ENCODE measurements at regions not wholly inside any gene's neighbourhood (a gene's known extent, or its start where the extent isn't known, plus 50 kb on each side); places are given as distances from the start of the nearest gene placed in this dataset.

DNA sequence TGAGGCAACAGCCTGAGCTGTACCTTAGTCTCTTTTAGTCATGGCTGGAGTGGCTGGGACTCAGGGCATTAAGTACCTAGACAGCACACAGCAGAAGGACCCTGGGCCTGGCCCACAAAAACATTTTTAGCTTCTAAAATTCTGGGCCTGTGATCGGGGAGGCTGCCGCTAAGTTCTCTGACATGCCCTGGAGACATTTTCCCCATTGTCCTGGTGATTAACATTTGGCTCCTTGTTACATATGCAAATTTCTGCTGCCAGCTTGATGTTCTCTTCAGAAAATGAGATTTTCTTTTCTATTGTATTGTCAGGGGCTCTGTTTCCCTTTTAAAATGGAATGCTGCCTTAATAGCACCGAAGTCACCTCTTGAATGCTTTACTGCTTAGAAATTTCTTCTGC lies 952.4 kb downstream of the TRAM1L1 start:
- H3K4me3 ChIP-seq (ENCODE audit: low read depth, low read length): no peak overlapping the region
- no peaks in the 10 kb centered on the region for H3K4me1 ChIP-seq (ENCODE audit: control insufficient read depth, insufficient read depth, low read length)
- CTCF ChIA-PET: no interaction called here
- no peak overlapping the region for H3K27ac ChIP-seq (ENCODE audit: extremely low read depth, low read depth, low read length)
- TF ChIP-seq, protein P1, sequence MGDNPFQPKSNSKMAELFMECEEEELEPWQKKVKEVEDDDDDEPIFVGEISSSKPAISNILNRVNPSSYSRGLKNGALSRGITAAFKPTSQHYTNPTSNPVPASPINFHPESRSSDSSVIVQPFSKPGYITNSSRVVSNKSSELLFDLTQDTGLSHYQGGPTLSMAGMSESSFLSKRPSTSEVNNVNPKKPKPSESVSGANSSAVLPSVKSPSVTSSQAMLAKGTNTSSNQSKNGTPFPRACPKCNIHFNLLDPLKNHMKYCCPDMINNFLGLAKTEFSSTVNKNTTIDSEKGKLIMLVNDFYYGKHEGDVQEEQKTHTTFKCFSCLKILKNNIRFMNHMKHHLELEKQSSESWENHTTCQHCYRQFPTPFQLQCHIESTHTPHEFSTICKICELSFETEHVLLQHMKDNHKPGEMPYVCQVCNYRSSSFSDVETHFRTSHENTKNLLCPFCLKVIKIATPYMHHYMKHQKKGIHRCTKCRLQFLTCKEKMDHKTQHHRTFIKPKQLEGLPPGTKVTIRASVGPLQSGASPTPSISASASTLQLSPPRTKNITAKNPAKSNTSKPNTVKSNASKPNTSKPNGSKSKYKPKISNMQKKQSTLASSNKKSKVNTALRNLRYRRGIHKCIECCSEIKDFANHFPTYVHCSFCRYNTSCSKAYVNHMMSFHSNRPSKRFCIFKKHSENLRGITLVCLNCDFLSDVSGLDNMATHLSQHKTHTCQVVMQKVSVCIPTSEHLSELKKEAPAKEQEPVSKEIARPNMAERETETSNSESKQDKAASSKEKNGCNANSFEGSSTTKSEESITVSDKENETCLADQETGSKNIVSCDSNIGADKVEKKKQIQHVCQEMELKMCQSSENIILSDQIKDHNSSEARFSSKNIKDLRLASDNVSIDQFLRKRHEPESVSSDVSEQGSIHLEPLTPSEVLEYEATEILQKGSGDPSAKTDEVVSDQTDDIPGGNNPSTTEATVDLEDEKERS (tag by site-specific recombination; IDR thresholded peaks at IDR 0.05): no peak
- TF ChIP-seq ZBTB1 (tag by site-specific recombination; IDR thresholded peaks at IDR 0.05) (no peak), ZNF549 (tag by site-specific recombination; IDR thresholded peaks at IDR 0.05) (no peak), ZNF558 (tag by site-specific recombination; IDR thresholded peaks at IDR 0.05) (no peak), ZNF274 (IDR thresholded peaks at IDR 0.05; ENCODE audit: low read length) (no peak), ZNF274 (tag by site-specific recombination; IDR thresholded peaks at IDR 0.05; ENCODE audit: borderline replicate concordance) (no peak), ZNF626 (tag by site-specific recombination; IDR thresholded peaks at IDR 0.05) (no peak), HOXC10 (CRISPR knock-in tag; IDR thresholded peaks at IDR 0.05) (no peak), ZEB2 (tag by site-specific recombination; IDR thresholded peaks at IDR 0.05) (no peak), SP7 (tag by site-specific recombination; IDR thresholded peaks at IDR 0.05) (no peak), ZBTB8A (tag by site-specific recombination; IDR thresholded peaks at IDR 0.05) (no peak)
- TF ChIP-seq, protein P2, sequence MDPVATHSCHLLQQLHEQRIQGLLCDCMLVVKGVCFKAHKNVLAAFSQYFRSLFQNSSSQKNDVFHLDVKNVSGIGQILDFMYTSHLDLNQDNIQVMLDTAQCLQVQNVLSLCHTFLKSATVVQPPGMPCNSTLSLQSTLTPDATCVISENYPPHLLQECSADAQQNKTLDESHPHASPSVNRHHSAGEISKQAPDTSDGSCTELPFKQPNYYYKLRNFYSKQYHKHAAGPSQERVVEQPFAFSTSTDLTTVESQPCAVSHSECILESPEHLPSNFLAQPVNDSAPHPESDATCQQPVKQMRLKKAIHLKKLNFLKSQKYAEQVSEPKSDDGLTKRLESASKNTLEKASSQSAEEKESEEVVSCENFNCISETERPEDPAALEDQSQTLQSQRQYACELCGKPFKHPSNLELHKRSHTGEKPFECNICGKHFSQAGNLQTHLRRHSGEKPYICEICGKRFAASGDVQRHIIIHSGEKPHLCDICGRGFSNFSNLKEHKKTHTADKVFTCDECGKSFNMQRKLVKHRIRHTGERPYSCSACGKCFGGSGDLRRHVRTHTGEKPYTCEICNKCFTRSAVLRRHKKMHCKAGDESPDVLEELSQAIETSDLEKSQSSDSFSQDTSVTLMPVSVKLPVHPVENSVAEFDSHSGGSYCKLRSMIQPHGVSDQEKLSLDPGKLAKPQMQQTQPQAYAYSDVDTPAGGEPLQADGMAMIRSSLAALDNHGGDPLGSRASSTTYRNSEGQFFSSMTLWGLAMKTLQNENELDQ (tag by site-specific recombination; IDR thresholded peaks at IDR 0.05; ENCODE audit: low read depth): no peak
- TF ChIP-seq, protein P3, sequence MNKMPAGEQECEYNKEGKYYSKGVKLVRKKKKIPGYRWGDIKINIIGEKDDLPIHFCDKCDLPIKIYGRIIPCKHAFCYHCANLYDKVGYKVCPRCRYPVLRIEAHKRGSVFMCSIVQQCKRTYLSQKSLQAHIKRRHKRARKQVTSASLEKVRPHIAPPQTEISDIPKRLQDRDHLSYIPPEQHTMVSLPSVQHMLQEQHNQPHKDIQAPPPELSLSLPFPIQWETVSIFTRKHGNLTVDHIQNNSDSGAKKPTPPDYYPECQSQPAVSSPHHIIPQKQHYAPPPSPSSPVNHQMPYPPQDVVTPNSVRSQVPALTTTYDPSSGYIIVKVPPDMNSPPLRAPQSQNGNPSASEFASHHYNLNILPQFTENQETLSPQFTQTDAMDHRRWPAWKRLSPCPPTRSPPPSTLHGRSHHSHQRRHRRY (tag by site-specific recombination; IDR thresholded peaks at IDR 0.05): no peak
- TF ChIP-seq, protein P4, sequence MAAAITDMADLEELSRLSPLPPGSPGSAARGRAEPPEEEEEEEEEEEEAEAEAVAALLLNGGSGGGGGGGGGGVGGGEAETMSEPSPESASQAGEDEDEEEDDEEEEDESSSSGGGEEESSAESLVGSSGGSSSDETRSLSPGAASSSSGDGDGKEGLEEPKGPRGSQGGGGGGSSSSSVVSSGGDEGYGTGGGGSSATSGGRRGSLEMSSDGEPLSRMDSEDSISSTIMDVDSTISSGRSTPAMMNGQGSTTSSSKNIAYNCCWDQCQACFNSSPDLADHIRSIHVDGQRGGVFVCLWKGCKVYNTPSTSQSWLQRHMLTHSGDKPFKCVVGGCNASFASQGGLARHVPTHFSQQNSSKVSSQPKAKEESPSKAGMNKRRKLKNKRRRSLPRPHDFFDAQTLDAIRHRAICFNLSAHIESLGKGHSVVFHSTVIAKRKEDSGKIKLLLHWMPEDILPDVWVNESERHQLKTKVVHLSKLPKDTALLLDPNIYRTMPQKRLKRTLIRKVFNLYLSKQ (tag by site-specific recombination; IDR thresholded peaks at IDR 0.05; ENCODE audit: borderline replicate concordance): no peak
- TF ChIP-seq, protein P5, sequence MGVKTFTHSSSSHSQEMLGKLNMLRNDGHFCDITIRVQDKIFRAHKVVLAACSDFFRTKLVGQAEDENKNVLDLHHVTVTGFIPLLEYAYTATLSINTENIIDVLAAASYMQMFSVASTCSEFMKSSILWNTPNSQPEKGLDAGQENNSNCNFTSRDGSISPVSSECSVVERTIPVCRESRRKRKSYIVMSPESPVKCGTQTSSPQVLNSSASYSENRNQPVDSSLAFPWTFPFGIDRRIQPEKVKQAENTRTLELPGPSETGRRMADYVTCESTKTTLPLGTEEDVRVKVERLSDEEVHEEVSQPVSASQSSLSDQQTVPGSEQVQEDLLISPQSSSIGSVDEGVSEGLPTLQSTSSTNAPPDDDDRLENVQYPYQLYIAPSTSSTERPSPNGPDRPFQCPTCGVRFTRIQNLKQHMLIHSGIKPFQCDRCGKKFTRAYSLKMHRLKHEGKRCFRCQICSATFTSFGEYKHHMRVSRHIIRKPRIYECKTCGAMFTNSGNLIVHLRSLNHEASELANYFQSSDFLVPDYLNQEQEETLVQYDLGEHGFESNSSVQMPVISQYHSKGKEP (tag by site-specific recombination; IDR thresholded peaks at IDR 0.05): no peak
- TF ChIP-seq, protein P6, sequence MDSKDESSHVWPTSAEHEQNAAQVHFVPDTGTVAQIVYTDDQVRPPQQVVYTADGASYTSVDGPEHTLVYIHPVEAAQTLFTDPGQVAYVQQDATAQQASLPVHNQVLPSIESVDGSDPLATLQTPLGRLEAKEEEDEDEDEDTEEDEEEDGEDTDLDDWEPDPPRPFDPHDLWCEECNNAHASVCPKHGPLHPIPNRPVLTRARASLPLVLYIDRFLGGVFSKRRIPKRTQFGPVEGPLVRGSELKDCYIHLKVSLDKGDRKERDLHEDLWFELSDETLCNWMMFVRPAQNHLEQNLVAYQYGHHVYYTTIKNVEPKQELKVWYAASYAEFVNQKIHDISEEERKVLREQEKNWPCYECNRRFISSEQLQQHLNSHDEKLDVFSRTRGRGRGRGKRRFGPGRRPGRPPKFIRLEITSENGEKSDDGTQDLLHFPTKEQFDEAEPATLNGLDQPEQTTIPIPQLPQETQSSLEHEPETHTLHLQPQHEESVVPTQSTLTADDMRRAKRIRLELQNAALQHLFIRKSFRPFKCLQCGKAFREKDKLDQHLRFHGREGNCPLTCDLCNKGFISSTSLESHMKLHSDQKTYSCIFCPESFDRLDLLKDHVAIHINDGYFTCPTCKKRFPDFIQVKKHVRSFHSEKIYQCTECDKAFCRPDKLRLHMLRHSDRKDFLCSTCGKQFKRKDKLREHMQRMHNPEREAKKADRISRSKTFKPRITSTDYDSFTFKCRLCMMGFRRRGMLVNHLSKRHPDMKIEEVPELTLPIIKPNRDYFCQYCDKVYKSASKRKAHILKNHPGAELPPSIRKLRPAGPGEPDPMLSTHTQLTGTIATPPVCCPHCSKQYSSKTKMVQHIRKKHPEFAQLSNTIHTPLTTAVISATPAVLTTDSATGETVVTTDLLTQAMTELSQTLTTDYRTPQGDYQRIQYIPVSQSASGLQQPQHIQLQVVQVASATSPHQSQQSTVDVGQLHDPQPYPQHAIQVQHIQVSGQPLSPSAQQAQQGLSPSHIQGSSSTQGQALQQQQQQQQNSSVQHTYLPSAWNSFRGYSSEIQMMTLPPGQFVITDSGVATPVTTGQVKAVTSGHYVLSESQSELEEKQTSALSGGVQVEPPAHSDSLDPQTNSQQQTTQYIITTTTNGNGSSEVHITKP (tag by site-specific recombination; IDR thresholded peaks at IDR 0.05): no peak
- POLR2A ChIA-PET: no interaction called here
- no peaks in the 10 kb centered on the region for H3K9me3 ChIP-seq (ENCODE audit: control insufficient read depth, insufficient read depth, low read depth, low read length)
- no peaks in the 10 kb centered on the region for H3K36me3 ChIP-seq (ENCODE audit: control insufficient read depth in 2 of 2, insufficient read depth in 1 of 2, low read length in 2 of 2)
